Prostate gland (tissue), 2 donors: ENCODE measurements at regions not wholly inside any gene's neighbourhood (a gene's known extent, or its start where the extent isn't known, plus 50 kb on each side); places are given as distances from the start of the nearest gene placed in this dataset.
"Not testable (repeated sequence)": the region's sequence is repeated elsewhere in the genome, so short reads cannot be mapped to it uniquely, and the experiment has no call there.

Source experiments
- DNase-seq: peaks from one replicate; pipeline ENCODE4 v3.0.0-alpha.2; 2019; ENCODE audit warnings: low spot score
- H3K27ac ChIP-seq, 2 donors: fragments of 200-600 bp; sonication (generic); 2 replicates each; pipeline ENCODE4 v1.5.1; 2017 to 2019
- H3K27me3 ChIP-seq: fragments of 200-600 bp; sonication (generic); replicated peaks from 2 replicates; pipeline ENCODE4 v1.5.1; 2019; ENCODE audit not compliant: insufficient read depth
- H3K36me3 ChIP-seq, 2 donors: fragments of 200-600 bp; sonication (generic); 1 replicate in 1 of 2; 2 replicates in 1 of 2; pipeline versions ENCODE4 v1.5.1 to v1.8.1; 2017 to 2019
- H3K4me1 ChIP-seq: fragments of 200-600 bp; sonication (generic); replicated peaks from 2 replicates; pipeline ENCODE4 v1.5.1; 2019
- H3K4me3 ChIP-seq, 2 donors: fragments of 200-600 bp; sonication (generic); 2 replicates each; pipeline ENCODE4 v1.5.1; 2017 to 2019
- H3K9me3 ChIP-seq: fragments of 200-600 bp; sonication (generic); 2 replicates; pipeline ENCODE4 v1.5.1; 2017
- CTCF ChIP-seq, 4 experiments: fragments of 200-600 bp in 2 of 4; fragments of 450-650 bp in 2 of 4; sonication (generic) in 2 of 4; IDR thresholded peaks; 1 replicate in 3 of 4; 2 replicates in 1 of 4; pipeline ENCODE4 v1.5.1; 2016 to 2019; ENCODE audit warnings: antibody characterized with exemption in 4 of 4, mild to moderate bottlenecking in 2 of 4, moderate library complexity in 2 of 4
- POLR2A ChIP-seq: fragments of 450-650 bp; IDR thresholded peaks from one replicate; pipeline ENCODE4 v1.6.1; 2016; ENCODE audit warnings: antibody characterized with exemption, mild to moderate bottlenecking
- POLR2AphosphoS5 ChIP-seq: sonication (generic); formaldehyde crosslinking; IDR thresholded peaks from one replicate; pipeline ENCODE4 v1.6.1; 2017; ENCODE audit warnings: antibody characterized with exemption
- whole genome bisulfite sequencing: methylation state at CpG from one replicate; pipeline ENCODE4 v1.1.5; 2018; 5-methylcytosine and 5-hydroxymethylcytosine counted together
- intact Hi-C: fragments of 100-400 bp; cut with DNase I; formaldehyde crosslinking; loops from one replicate; pipeline ENCODE4 v1.14.2; 2022

GRCh38 chr3:33943277-33943676 is 144.8 kb downstream of the PDCD6IP start:
- intact Hi-C loops, result no loop called here
- H3K4me1 ChIP-seq, result no peaks in the 10 kb centered on the region
- no peak overlapping the region for H3K27ac ChIP-seq
- H3K27me3 ChIP-seq, result no peaks in the 10 kb centered on the region
- TF ChIP-seq CTCF (IDR thresholded peaks at IDR 0.05) (no peak), POLR2A (no peak), POLR2AphosphoS5 (no peak)
- H3K36me3 ChIP-seq, result no peaks in the 10 kb centered on the region
- H3K9me3 ChIP-seq, result no peaks in the 10 kb centered on the region
- no peak overlapping the region for H3K4me3 ChIP-seq
- no peak for DNase-seq

- intact Hi-C loops, DNase-seq, H3K4me3 ChIP-seq, H3K9me3 ChIP-seq, H3K36me3 ChIP-seq, H3K4me1 ChIP-seq, H3K27me3 ChIP-seq, H3K27ac ChIP-seq: not testable (repeated sequence)
These were observed 148.2 kb downstream of the PDCD6IP start for GRCh38 chr3:33946612-33947011.

GRCh38 chr3:33947272-33948195 is 149.1 kb downstream of the PDCD6IP start:
- 63% methylated on average over 4 of the region's 4 CpGs for WGBS
- TF ChIP-seq POLR2AphosphoS5 (no peak), CTCF (IDR thresholded peaks at IDR 0.05) (no peak), POLR2A (no peak)
- Histone ChIP-seq H3K4me3 (no peak overlapping the region), H3K4me1 (no peaks in the 10 kb centered on the region), H3K9me3 (no peaks in the 10 kb centered on the region), H3K27me3 (no peaks in the 10 kb centered on the region), H3K27ac (no peak overlapping the region), H3K36me3 (no peaks in the 10 kb centered on the region)
- intact Hi-C loops, result no loop called here
- DNase-seq, result no peak

GRCh38 chr3:33949074-33949473 is 150.6 kb downstream of the PDCD6IP start:
- no peak for TF ChIP-seq POLR2AphosphoS5
- TF ChIP-seq POLR2A, result no peak
- no peak for TF ChIP-seq CTCF (IDR thresholded peaks at IDR 0.05)
- intact Hi-C loops, result no loop called here
- Histone ChIP-seq H3K4me3 (no peak overlapping the region), H3K9me3 (no peaks in the 10 kb centered on the region), H3K27me3 (no peaks in the 10 kb centered on the region), H3K36me3 (no peaks in the 10 kb centered on the region), H3K27ac (no peak overlapping the region), H3K4me1 (no peaks in the 10 kb centered on the region)
- 40% methylated on average over 1 of the region's 1 CpG for WGBS
- DNase-seq, result no peak

- 93% methylated on average over 3 of the region's 3 CpGs for WGBS
- Histone ChIP-seq H3K4me3 (no peak overlapping the region), H3K27ac (no peak overlapping the region), H3K4me1 (no peaks in the 10 kb centered on the region), H3K27me3 (no peaks in the 10 kb centered on the region), H3K36me3 (no peaks in the 10 kb centered on the region), H3K9me3 (no peaks in the 10 kb centered on the region)
- no peak for DNase-seq
- no peak for TF ChIP-seq CTCF (IDR thresholded peaks at IDR 0.05)
- TF ChIP-seq POLR2A, result no peak
- TF ChIP-seq POLR2AphosphoS5, result no peak
- intact Hi-C loops, result no loop called here
These were observed 156.5 kb downstream of the PDCD6IP start for GRCh38 chr3:33954956-33955355.
